Sigmoid colon (tissue), 4 donors: ENCODE measurements at regions not wholly inside any gene's neighbourhood (a gene's known extent, or its start where the extent isn't known, plus 50 kb on each side); places are given as distances from the start of the nearest gene placed in this dataset.

Experiments used
- CTCF ChIP-seq, 4 experiments: fragments of 450-650 bp in 3 of 4; fragments of 200-600 bp in 1 of 4; IDR thresholded peaks; one replicate each; pipeline ENCODE4 v1.5.1; 2016 to 2019; ENCODE audit warnings: antibody characterized with exemption in 4 of 4, mild to moderate bottlenecking in 3 of 4, moderate library complexity in 2 of 4
- EP300 ChIP-seq, 4 donors: sonication (generic); formaldehyde crosslinking; IDR thresholded peaks; one replicate each; pipeline ENCODE4 v1.6.1; 2017; ENCODE audit warnings: antibody characterized with exemption in 4 of 4
- POLR2A ChIP-seq, 2 donors: fragments of 450-650 bp; IDR thresholded peaks; one replicate each; pipeline ENCODE4 v1.6.1; 2016; ENCODE audit warnings: antibody characterized with exemption in 2 of 2, mild to moderate bottlenecking in 2 of 2, moderate library complexity in 2 of 2
- POLR2AphosphoS5 ChIP-seq, 4 donors: sonication (generic); formaldehyde crosslinking; IDR thresholded peaks; one replicate each; pipeline ENCODE4 v1.6.1; 2017; ENCODE audit warnings: antibody characterized with exemption in 4 of 4

- TF ChIP-seq EP300 (IDR thresholded peaks at IDR 0.05): no peak
- no peak for TF ChIP-seq CTCF (IDR thresholded peaks at IDR 0.05)
- no peak for TF ChIP-seq POLR2A (IDR thresholded peaks at IDR 0.05)
- no peak for TF ChIP-seq POLR2AphosphoS5 (IDR thresholded peaks at IDR 0.05)
Measured at GRCh38 chr3:170739410-170739809, 130.6 kb downstream of the RPL22L1 start.
